Panc1 (cell line): ENCODE measurements at regions not wholly inside any gene's neighbourhood (a gene's known extent, or its start where the extent isn't known, plus 50 kb on each side); places are given as distances from the start of the nearest gene placed in this dataset.

ENCODE experiments used
- ATAC-seq: fragments of 200-7000 bp; cut with Tn5 transposase; 2 replicates; pipeline ENCODE4 v1.9.1; 2020; ENCODE audit warnings: mild to moderate bottlenecking, moderate library complexity
- BruUV-seq: library from RNA; stranded (reverse); fragments of 400-500 nt; replicated peaks from 2 replicates; lab custom pipeline; 2021; lab: Mats Ljungman, UMichigan
- CTCF ChIA-PET: fragments of 300-600 bp; sonication (Branson Sonifier 250); formaldehyde crosslinking; loops from one replicate; lab custom pipeline; 2022; ENCODE audit warnings: antibody characterized with exemption; lab: Charles Lee
- POLR2A ChIA-PET: fragments of 300-600 bp; sonication (Branson Sonifier 250); formaldehyde crosslinking; loops from one replicate; lab custom pipeline; 2022; ENCODE audit warnings: antibody characterized with exemption; lab: Charles Lee
- DNase-seq: peaks from one replicate; pipeline ENCODE4 v3.0.0-alpha.2; 2010; ENCODE audit warnings: low read depth, low spot score
- H3K27ac ChIP-seq: 2 replicates; pipeline ENCODE4 v1.5.1; 2011; ENCODE audit warnings: mild to moderate bottlenecking, low read length, inconsistent platforms
- H3K27me3 ChIP-seq: fragments of 200-500 bp; sonication (Bioruptor generic); 2 replicates; pipeline ENCODE4 v1.6.0; 2014; ENCODE audit warnings: low read length, inconsistent platforms; ENCODE audit not compliant: control insufficient read depth, insufficient read depth
- H3K36me3 ChIP-seq: fragments of 200-500 bp; sonication (Bioruptor generic); 2 replicates; pipeline ENCODE4 v1.5.1; 2014; ENCODE audit warnings: inconsistent platforms, mild to moderate bottlenecking, low read length, moderate library complexity; ENCODE audit not compliant: control insufficient read depth, insufficient read depth
- H3K4me1 ChIP-seq: 2 replicates; pipeline ENCODE4 v1.5.1; 2011; ENCODE audit warnings: inconsistent platforms, mild to moderate bottlenecking, low read length, moderate library complexity; ENCODE audit not compliant: control insufficient read depth, insufficient read depth
- H3K4me3 ChIP-seq, 2 experiments: 2 replicates each; pipeline ENCODE4 v1.5.1; 2011 to 2012; ENCODE audit warnings: low read depth in 2 of 2, low read length in 2 of 2, mild to moderate bottlenecking in 2 of 2, inconsistent platforms in 1 of 2, moderate library complexity in 1 of 2
- H3K9me3 ChIP-seq: fragments of 200-500 bp; sonication (Bioruptor generic); 2 replicates; pipeline ENCODE4 v1.5.1; 2014; ENCODE audit warnings: low read depth, mild to moderate bottlenecking, inconsistent platforms, low read length, moderate library complexity; ENCODE audit not compliant: control insufficient read depth, insufficient read depth
- POLR2AphosphoS5 ChIP-seq: IDR thresholded peaks from 2 replicates; pipeline ENCODE4 v1.6.1; 2012; ENCODE audit warnings: mild to moderate bottlenecking, low read depth, low read length, moderate library complexity
- SIN3A ChIP-seq: IDR thresholded peaks from 2 replicates; pipeline ENCODE4 v1.6.1; 2012; ENCODE audit warnings: low read depth, mild to moderate bottlenecking, low read length, moderate library complexity, borderline replicate concordance; ENCODE audit not compliant: insufficient read depth
- TCF7L2 ChIP-seq: IDR thresholded peaks from 2 replicates; pipeline ENCODE4 v1.6.1; 2011; ENCODE audit warnings: mild to moderate bottlenecking, low read depth, low read length, inconsistent platforms
- in situ Hi-C: cut with HindIII; loops from 2 replicates; pipeline ENCODE4 v1.10.0; 2016; ENCODE audit warnings: low sequenced_read_pairs, low pct_unique_long_range_greater_than_20kb
- intact Hi-C: fragments of 100-400 bp; cut with micrococcal nuclease; formaldehyde crosslinking; loops from one replicate; pipeline ENCODE4 v1.10.0; 2022; ENCODE audit not compliant: unreplicated experiment
- TF ChIP-seq, protein P1 (sequence below), 2 experiments: IDR thresholded peaks; 2 replicates each; pipeline ENCODE4 v1.6.1; 2011 to 2012; ENCODE audit warnings: low read depth in 2 of 2, control low read depth in 1 of 2, low read length in 1 of 2, mild to moderate bottlenecking in 1 of 2, moderate library complexity in 1 of 2; ENCODE audit not compliant: insufficient read depth in 1 of 2
- TF ChIP-seq, protein P2 (sequence below): fragments of 450-650 bp; IDR thresholded peaks from 2 replicates; pipeline ENCODE4 v1.5.1; 2017; ENCODE audit warnings: mild to moderate bottlenecking

- no TSS peak for BruUV-seq
- TF ChIP-seq, protein P1, sequence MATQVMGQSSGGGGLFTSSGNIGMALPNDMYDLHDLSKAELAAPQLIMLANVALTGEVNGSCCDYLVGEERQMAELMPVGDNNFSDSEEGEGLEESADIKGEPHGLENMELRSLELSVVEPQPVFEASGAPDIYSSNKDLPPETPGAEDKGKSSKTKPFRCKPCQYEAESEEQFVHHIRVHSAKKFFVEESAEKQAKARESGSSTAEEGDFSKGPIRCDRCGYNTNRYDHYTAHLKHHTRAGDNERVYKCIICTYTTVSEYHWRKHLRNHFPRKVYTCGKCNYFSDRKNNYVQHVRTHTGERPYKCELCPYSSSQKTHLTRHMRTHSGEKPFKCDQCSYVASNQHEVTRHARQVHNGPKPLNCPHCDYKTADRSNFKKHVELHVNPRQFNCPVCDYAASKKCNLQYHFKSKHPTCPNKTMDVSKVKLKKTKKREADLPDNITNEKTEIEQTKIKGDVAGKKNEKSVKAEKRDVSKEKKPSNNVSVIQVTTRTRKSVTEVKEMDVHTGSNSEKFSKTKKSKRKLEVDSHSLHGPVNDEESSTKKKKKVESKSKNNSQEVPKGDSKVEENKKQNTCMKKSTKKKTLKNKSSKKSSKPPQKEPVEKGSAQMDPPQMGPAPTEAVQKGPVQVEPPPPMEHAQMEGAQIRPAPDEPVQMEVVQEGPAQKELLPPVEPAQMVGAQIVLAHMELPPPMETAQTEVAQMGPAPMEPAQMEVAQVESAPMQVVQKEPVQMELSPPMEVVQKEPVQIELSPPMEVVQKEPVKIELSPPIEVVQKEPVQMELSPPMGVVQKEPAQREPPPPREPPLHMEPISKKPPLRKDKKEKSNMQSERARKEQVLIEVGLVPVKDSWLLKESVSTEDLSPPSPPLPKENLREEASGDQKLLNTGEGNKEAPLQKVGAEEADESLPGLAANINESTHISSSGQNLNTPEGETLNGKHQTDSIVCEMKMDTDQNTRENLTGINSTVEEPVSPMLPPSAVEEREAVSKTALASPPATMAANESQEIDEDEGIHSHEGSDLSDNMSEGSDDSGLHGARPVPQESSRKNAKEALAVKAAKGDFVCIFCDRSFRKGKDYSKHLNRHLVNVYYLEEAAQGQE (IDR thresholded peaks at IDR 0.05; ENCODE audit: insufficient read depth in 1 of 2, low read depth in 2 of 2, low read length in 1 of 2): no peak
- TF ChIP-seq TCF7L2 (no peak), SIN3A (no peak), POLR2AphosphoS5 (no peak)
- TF ChIP-seq, protein P2, sequence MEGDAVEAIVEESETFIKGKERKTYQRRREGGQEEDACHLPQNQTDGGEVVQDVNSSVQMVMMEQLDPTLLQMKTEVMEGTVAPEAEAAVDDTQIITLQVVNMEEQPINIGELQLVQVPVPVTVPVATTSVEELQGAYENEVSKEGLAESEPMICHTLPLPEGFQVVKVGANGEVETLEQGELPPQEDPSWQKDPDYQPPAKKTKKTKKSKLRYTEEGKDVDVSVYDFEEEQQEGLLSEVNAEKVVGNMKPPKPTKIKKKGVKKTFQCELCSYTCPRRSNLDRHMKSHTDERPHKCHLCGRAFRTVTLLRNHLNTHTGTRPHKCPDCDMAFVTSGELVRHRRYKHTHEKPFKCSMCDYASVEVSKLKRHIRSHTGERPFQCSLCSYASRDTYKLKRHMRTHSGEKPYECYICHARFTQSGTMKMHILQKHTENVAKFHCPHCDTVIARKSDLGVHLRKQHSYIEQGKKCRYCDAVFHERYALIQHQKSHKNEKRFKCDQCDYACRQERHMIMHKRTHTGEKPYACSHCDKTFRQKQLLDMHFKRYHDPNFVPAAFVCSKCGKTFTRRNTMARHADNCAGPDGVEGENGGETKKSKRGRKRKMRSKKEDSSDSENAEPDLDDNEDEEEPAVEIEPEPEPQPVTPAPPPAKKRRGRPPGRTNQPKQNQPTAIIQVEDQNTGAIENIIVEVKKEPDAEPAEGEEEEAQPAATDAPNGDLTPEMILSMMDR: no peak
- ChIA-PET CTCF (interaction anchor here (0.6 kb wide), 1 partner anchor 124 kb away, joined by 4 read pairs; no protein-coding TSS in a partner anchor), POLR2A (no interaction called here)
- no peaks in the 10 kb centered on the region for H3K36me3 ChIP-seq
- no peaks in the 10 kb centered on the region for H3K4me1 ChIP-seq
- H3K27ac ChIP-seq: no peak overlapping the region
- no peak for ATAC-seq
- no peaks in the 10 kb centered on the region for H3K9me3 ChIP-seq
- intact Hi-C loops: no loop called here
- no peak overlapping the region for H3K4me3 ChIP-seq
- in situ Hi-C loops: no loop called here
- H3K27me3 ChIP-seq: no peaks in the 10 kb centered on the region
- no peak for DNase-seq
Observed at GRCh38 chr10:36358736-36359135, 716.6 kb upstream of the FZD8 start.

DNA sequence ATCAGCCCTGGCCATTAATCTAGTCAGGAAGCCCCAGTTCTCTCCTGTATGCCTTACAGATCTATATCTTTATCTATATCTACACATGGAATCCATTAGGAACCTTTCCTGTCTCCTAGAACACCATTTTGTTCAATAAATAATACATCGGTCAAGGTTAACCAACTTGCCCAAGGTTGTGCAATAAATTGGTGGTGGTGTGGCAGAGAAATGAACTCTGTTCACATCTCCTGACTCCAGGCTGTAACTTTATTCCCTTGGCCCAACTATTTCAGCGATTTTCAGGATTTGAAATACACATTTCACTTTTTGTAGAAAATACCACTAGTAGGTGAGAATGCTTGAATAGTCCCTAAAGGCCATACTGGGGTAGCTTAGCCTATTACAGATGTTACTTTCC, 712.5 kb upstream of the FZD8 start:
- no peak for DNase-seq
- POLR2A ChIA-PET: no interaction called here
- no peak overlapping the region for H3K4me3 ChIP-seq
- in situ Hi-C loops: no loop called here
- H3K27me3 ChIP-seq: no peaks in the 10 kb centered on the region
- H3K4me1 ChIP-seq: no peaks in the 10 kb centered on the region
- intact Hi-C loops: no loop called here
- BruUV-seq: no TSS peak
- no peak for ATAC-seq
- TF ChIP-seq POLR2AphosphoS5 (no peak), TCF7L2 (no peak)
- H3K9me3 ChIP-seq: no peaks in the 10 kb centered on the region
- no peaks in the 10 kb centered on the region for H3K36me3 ChIP-seq
- CTCF ChIA-PET: no interaction called here
- no peak overlapping the region for H3K27ac ChIP-seq

DNA sequence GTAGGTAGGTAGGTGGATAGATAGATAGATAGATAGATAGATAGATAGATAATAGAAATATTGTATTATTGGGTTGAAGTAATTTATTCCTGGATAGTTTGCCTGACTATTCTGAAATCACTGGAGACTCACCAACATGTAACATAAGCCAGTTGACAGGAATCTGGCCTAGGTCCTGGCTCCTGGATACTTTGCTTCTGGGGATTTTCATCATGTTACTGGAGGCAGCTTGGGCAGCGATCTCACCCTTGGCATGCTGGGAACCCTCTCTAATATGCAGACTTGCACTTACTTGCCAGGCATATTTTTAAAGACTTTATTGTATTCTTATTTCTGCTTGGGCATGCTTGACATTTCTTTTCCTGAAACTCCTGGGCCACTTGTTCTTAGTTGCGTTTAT, 709.1 kb upstream of the FZD8 start:
- no peak for TF ChIP-seq TCF7L2
- TF ChIP-seq, protein P2: no peak
- intact Hi-C loops (loop anchor here (2.0 kb wide), 1 partner anchor 20 kb away; no protein-coding TSS in a partner anchor), in situ Hi-C loops (no loop called here)
- ChIA-PET POLR2A (no interaction called here), CTCF (no interaction called here)
- Histone ChIP-seq H3K27me3 (no peaks in the 10 kb centered on the region), H3K4me3 (no peak overlapping the region), H3K36me3 (no peaks in the 10 kb centered on the region), H3K27ac (no peak overlapping the region), H3K4me1 (no peaks in the 10 kb centered on the region), H3K9me3 (no peaks in the 10 kb centered on the region)
- no TSS peak for BruUV-seq
- ATAC-seq: no peak
- no peak for DNase-seq
